GM12892 (cell line): ENCODE measurements at regions not wholly inside any gene's neighbourhood (a gene's known extent, or its start where the extent isn't known, plus 50 kb on each side); places are given as distances from the start of the nearest gene placed in this dataset.

Source experiments
- DNase-seq: peaks from one replicate; pipeline ENCODE4 v3.0.0; 2011; ENCODE audit not compliant: insufficient read length
- FAIRE-seq: peaks from 2 replicates; lab custom pipeline; 2011; peaks lifted over from hg19 to GRCh38; lab: Jason Lieb, UNC
- POLR2A ChIP-seq: IDR thresholded peaks from 2 replicates; pipeline ENCODE4 v1.6.1; 2011; ENCODE audit warnings: low read depth, low read length, control low read depth
- POLR2AphosphoS5 ChIP-seq: IDR thresholded peaks from 2 replicates; pipeline ENCODE4 v1.6.1; 2011; ENCODE audit warnings: low read depth, low read length, control low read depth
- TAF1 ChIP-seq: IDR thresholded peaks from 2 replicates; pipeline ENCODE4 v1.6.1; 2011; ENCODE audit warnings: low read depth, mild to moderate bottlenecking, control low read depth, low read length, borderline replicate concordance

DNA sequence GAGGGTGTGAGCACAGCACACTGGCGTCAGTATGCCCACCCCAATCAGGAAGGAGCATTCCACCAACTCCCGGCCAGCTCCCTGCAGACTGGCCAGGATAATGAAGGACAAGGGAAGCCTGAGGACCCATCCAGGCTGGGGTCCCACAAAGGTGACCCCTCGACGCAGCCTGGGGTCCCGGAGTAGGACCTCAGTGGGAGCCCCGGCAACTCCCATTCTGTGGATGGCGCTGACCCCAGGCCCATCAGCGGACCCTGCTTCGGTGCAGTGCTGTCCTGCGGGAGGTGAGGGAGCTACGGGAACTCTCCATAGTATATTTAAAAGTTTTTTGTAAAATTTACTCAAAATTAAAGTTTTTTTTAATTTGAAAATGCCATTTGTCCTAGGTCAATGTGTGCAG, 137.7 kb upstream of the NKX1-1 start:
- DNase-seq: no peak
- TF ChIP-seq POLR2A (no peak), POLR2AphosphoS5 (no peak), TAF1 (no peak)
- FAIRE-seq: no peak

DNA sequence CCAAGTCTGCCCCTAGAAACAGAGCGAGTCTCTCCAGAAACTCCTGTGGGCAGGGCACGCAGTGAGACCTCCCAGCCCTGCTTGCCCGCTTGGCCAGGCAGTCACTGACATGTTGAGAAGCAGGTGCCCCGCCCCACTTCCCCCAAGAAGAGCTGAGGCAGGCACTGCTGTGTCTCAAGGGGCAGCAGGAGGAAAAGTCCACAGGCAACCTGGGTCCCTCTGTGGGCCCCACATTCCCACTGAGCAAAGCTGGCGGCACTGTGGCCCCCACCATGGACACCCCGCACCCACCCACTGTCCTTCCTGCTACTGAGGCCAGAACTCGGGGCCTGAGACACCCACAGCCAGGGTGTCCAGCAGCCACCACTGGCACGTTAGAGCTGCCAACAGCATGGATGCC, 137.3 kb upstream of the NKX1-1 start:
- TF ChIP-seq TAF1: no peak
- TF ChIP-seq POLR2A: no peak
- TF ChIP-seq POLR2AphosphoS5: no peak
- DNase-seq (no peak), FAIRE-seq (no peak)

DNA sequence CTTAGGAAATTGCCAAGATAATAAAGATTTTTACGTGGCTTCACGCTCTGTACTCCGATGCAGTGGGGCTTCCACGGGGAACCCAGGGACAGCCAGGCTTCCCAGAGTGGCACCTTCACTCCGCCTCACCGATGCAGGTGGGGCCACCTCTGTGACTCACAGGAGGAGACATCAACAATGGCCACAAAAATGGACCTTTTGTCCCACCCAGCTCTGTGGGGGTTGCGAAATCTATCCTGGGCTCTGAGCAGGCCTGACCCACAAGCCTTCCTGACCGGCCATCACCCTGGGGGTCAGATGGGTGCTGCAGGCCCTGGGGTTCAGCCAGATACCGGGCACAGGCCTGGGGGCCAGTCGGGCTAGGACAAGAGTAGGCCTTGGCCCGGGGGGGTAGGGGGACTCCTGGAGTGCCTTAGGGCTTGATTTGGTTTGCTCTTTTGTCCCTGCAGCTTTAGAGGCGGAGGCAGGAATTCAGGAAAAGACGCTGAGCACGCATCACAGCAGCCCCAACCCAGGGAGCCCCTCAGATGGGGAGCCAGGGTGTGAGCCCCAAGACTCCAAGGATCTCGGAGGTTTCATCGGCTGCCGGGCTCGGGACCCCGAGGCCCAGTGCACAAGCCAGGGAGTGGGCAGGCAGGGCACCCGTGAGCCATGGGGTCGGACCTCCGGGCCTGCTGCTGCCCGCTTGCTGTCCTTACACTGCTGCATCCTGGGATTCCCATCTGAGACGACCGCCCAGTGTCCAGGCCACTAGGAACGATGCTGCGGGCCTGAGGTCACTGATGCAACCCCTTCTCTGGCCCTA, 136.5 kb upstream of the NKX1-1 start:
- no peak for DNase-seq
- no peak for FAIRE-seq
- TF ChIP-seq POLR2AphosphoS5 (no peak), TAF1 (no peak), POLR2A (no peak)

DNA sequence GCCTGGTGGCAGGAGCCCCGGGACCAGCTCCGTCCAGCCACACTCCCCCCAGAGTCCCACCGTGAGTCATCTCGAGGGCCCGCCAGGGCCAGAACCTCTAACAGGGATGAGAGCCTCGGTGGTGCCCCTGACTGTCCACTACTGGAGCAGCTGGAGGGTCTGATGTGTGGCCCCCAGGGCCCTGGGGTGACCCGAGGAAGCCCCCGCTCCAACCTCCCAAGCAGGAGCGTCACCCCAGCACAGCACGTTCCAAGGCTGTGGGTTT, 135.9 kb upstream of the NKX1-1 start:
- no peak for FAIRE-seq

DNA sequence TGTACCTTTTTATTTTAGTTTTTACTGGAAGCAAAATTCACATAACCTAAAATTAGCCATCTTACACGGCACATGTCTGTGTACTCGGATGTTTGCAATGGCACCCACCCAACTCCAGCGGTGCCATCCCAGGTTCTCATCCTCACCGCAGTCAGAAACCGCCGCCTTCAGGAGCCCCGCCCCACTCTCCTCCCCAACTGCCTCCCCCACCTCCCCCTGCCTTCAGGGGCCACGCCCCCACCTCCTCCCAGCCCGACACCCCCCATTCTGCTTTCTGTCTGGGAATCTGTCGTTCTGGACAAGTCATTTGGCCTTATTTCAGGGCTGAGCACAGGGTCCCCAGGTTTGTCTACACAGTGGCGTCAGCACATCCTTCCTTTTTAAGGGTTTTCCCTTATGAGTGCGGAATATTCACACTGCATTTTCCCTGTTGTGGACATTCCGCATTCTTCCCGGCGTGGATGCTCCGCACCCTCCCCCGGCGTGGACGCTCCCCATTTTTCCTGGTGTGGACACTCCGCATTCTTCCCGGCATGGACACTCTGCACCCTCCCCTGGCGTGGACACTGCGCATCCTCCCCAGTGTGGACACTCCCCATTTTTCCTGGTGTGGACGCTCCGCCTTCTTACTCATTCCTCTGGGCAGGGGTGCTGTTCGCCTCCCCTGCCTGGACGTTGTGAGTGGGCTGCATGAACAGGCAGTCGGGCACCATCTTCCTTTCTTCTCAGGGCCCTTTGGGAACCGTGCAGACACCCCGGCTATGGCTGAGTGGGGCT, 135.4 kb upstream of the NKX1-1 start:
- FAIRE-seq (no peak), DNase-seq (no peak)
- no peak for TF ChIP-seq POLR2AphosphoS5
- TF ChIP-seq POLR2A: no peak
- TF ChIP-seq TAF1: no peak

More for the DNA sequence above, 135.9 kb upstream of the NKX1-1 start:
- DNase-seq: no peak
- TF ChIP-seq POLR2A: no peak
- no peak for TF ChIP-seq TAF1
- TF ChIP-seq POLR2AphosphoS5: no peak

- TF ChIP-seq TAF1 (no peak), POLR2AphosphoS5 (no peak), POLR2A (no peak)
- no peak for DNase-seq
- FAIRE-seq: no peak
Observed at GRCh38 chr4:1540601-1541375, 134.5 kb upstream of the NKX1-1 start.

GRCh38 chr4:1539859-1540600, 133.8 kb upstream of the NKX1-1 start:
- TF ChIP-seq POLR2AphosphoS5: no peak
- no peak for TF ChIP-seq POLR2A
- no peak for TF ChIP-seq TAF1
- DNase-seq (no peak), FAIRE-seq (no peak)

- no peak for FAIRE-seq
- no peak for TF ChIP-seq POLR2AphosphoS5
- TF ChIP-seq TAF1: no peak
- TF ChIP-seq POLR2A: no peak
- DNase-seq: no peak
Observed at GRCh38 chr4:1538941-1539772, 132.9 kb upstream of the NKX1-1 start.

DNA sequence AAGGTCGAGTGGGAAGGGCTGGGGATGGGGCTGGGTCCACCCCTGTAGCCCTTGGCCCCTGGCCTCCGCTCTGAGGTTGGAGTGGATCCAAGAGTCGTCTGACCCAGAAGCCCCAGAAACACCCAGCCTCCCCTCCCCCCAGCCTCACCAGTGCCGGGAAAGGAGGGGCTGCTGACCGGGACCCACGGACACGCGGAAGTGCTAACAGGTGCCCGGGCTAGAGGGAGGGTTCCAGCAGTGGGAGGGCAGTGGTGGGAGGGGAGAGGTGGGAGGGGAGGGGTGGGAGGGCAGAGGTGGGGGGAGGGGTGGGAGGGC, 131.8 kb upstream of the NKX1-1 start:
- no peak for FAIRE-seq

DNA sequence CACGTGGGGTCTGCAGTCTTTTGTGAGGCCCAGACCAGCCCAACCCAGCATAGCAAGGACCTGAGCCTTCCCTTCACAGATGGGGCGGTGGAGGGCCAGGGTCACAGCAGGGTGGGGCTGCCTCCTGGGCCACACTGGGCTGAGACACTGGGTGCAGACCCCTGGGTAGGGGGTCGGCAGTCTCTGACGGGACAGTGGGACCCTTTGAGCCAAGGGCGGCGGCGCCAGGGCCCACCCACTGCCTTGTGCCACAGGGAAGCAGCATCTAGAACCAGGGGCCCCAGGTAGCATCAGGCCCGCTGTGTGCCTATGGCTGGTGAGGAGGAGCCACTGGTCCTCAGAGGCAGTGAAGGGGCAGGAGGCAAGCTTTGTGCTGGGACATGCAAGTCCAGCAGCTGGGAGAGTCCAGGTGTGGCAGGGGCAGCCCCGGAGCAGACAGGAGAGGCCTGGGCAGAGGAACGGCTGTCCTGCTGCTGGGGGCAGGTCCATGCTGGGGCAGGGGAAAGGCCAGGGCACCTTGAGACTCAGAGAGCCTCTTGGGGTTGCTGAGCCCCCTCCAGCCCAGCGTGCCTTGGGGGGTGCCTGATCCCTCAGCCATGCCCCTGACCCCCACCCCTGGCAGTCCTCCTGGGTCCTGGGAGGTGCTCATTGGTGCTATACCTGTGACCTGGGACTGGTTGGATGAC, 131.3 kb upstream of the NKX1-1 start:
- DNase-seq: no peak
- FAIRE-seq: no peak
- no peak for TF ChIP-seq POLR2A

More for the DNA sequence above, 131.8 kb upstream of the NKX1-1 start:
- TF ChIP-seq POLR2AphosphoS5 (no peak), TAF1 (no peak), POLR2A (no peak)
- DNase-seq: no peak
